Fibroblast of lung (primary cell): ENCODE measurements at regions not wholly inside any gene's neighbourhood (a gene's known extent, or its start where the extent isn't known, plus 50 kb on each side); places are given as distances from the start of the nearest gene placed in this dataset.

Experiments
- DNase-seq, 2 donors: peaks; one replicate each; pipeline versions ENCODE4 v3.0.0 to v3.0.0-alpha.2; 2010; ENCODE audit warnings: low read depth in 2 of 2
- H2AFZ ChIP-seq: 2 replicates; pipeline ENCODE4 v1.5.1; 2012; ENCODE audit warnings: low read length, control low read depth, inconsistent platforms
- H3K27ac ChIP-seq: 2 replicates; pipeline ENCODE4 v1.5.1; 2011; ENCODE audit warnings: low read length, control low read depth; ENCODE audit not compliant: insufficient read depth
- H3K27me3 ChIP-seq: 2 replicates; pipeline ENCODE4 v1.5.1; 2011; ENCODE audit warnings: mild to moderate bottlenecking, low read length; ENCODE audit not compliant: control insufficient read depth, insufficient read depth
- H3K36me3 ChIP-seq: 2 replicates; pipeline ENCODE4 v1.5.1; 2011; ENCODE audit warnings: low read length; ENCODE audit not compliant: control insufficient read depth, insufficient read depth
- H3K4me1 ChIP-seq: 2 replicates; pipeline ENCODE4 v1.5.1; 2011; ENCODE audit warnings: low read length; ENCODE audit not compliant: control insufficient read depth, insufficient read depth; ENCODE audit errors: extremely low read depth
- H3K4me2 ChIP-seq: 2 replicates; pipeline ENCODE4 v1.5.1; 2011; ENCODE audit warnings: low read length, control low read depth; ENCODE audit not compliant: insufficient read depth; ENCODE audit errors: extremely low read depth
- H3K4me3 ChIP-seq, 4 experiments: fragments of 200-600 bp in 1 of 4; sonication (generic) in 1 of 4; replicated peaks in 1 of 4; 2 replicates each; pipeline ENCODE4 v1.5.1; 2011 to 2016; ENCODE audit warnings: low read length in 4 of 4, low read depth in 3 of 4, mild to moderate bottlenecking in 3 of 4, control low read depth in 2 of 4, inconsistent platforms in 1 of 4, mixed read lengths in 1 of 4; ENCODE audit not compliant: insufficient read depth in 1 of 4; ENCODE audit errors: control extremely low read depth in 1 of 4
- H3K79me2 ChIP-seq: 2 replicates; pipeline ENCODE4 v1.5.1; 2012; ENCODE audit warnings: mild to moderate bottlenecking, low read length, inconsistent platforms; ENCODE audit not compliant: control insufficient read depth, insufficient read depth
- H3K9ac ChIP-seq: 2 replicates; pipeline ENCODE4 v1.5.1; 2011; ENCODE audit warnings: mild to moderate bottlenecking, low read length, control low read depth; ENCODE audit not compliant: insufficient read depth
- H3K9me3 ChIP-seq: 2 replicates; pipeline ENCODE4 v1.5.1; 2012; ENCODE audit warnings: low read depth, low read length; ENCODE audit not compliant: control insufficient read depth, insufficient read depth
- H4K20me1 ChIP-seq: 2 replicates; pipeline ENCODE4 v1.5.1; 2011; ENCODE audit warnings: low read length; ENCODE audit not compliant: control insufficient read depth, insufficient read depth; ENCODE audit errors: extremely low read depth
- CTCF ChIP-seq, 2 donors: IDR thresholded peaks in 1 of 2; conservative IDR thresholded peaks in 1 of 2; 1 replicate in 1 of 2; 2 replicates in 1 of 2; pipeline ENCODE4 v1.5.1; 2011 to 2012; ENCODE audit warnings: low read length in 2 of 2, control low read depth in 1 of 2, inconsistent platforms in 1 of 2, low read depth in 1 of 2, mild to moderate bottlenecking in 1 of 2
- EZH2 ChIP-seq: IDR thresholded peaks from 2 replicates; pipeline ENCODE4 v1.5.1; 2012; ENCODE audit warnings: low read length, control low read depth, mild to moderate bottlenecking; ENCODE audit errors: missing control alignments

- TF ChIP-seq EZH2 (no peak), CTCF (conservative IDR thresholded peaks at IDR 0.05 in 1 of 2, IDR thresholded peaks at IDR 0.05 in 1 of 2; ENCODE audit: low read depth in 1 of 2, low read length in 2 of 2) (no peak)
- no peaks in the 10 kb centered on the region for H3K36me3 ChIP-seq
- no peaks in the 10 kb centered on the region for H4K20me1 ChIP-seq
- H3K4me1 ChIP-seq, result no peaks in the 10 kb centered on the region
- no peaks in the 10 kb centered on the region for H3K9me3 ChIP-seq
- no peak overlapping the region for H3K9ac ChIP-seq
- no peaks in the 10 kb centered on the region for H3K27me3 ChIP-seq
- H3K4me3 ChIP-seq, result no peak overlapping the region
- H2AFZ ChIP-seq, result no peak overlapping the region
- no peak overlapping the region for H3K27ac ChIP-seq
- H3K79me2 ChIP-seq, result no peaks in the 10 kb centered on the region
- H3K4me2 ChIP-seq, result no peak overlapping the region
- DNase-seq, result no peak
Observed at GRCh38 chr4:89416960-89417359, 109.4 kb upstream of the GPRIN3 start.

GRCh38 chr4:89413518-89413917, 105.9 kb upstream of the GPRIN3 start:
- Histone ChIP-seq H4K20me1 (no peaks in the 10 kb centered on the region), H3K36me3 (no peaks in the 10 kb centered on the region), H3K4me3 (no peak overlapping the region), H3K79me2 (no peaks in the 10 kb centered on the region), H3K27ac (no peak overlapping the region), H3K9me3 (no peaks in the 10 kb centered on the region), H3K4me2 (no peak overlapping the region), H3K27me3 (no peaks in the 10 kb centered on the region), H3K9ac (no peak overlapping the region), H3K4me1 (no peaks in the 10 kb centered on the region), H2AFZ (no peak overlapping the region)
- no peak for DNase-seq
- no peak for TF ChIP-seq EZH2
- no peak for TF ChIP-seq CTCF (conservative IDR thresholded peaks at IDR 0.05 in 1 of 2, IDR thresholded peaks at IDR 0.05 in 1 of 2; ENCODE audit: low read depth in 1 of 2, low read length in 2 of 2)

GRCh38 chr4:89411539-89412309, 104.1 kb upstream of the GPRIN3 start:
- Histone ChIP-seq H3K27me3 (no peaks in the 10 kb centered on the region), H3K27ac (no peak overlapping the region), H4K20me1 (no peaks in the 10 kb centered on the region), H3K4me3 (no peak overlapping the region), H3K36me3 (no peaks in the 10 kb centered on the region), H3K9me3 (no peaks in the 10 kb centered on the region), H3K79me2 (no peaks in the 10 kb centered on the region), H3K4me1 (no peaks in the 10 kb centered on the region), H2AFZ (no peak overlapping the region), H3K4me2 (no peak overlapping the region), H3K9ac (no peak overlapping the region)
- TF ChIP-seq EZH2 (no peak), CTCF (conservative IDR thresholded peaks at IDR 0.05 in 1 of 2, IDR thresholded peaks at IDR 0.05 in 1 of 2; ENCODE audit: low read depth in 1 of 2, low read length in 2 of 2) (no peak)
- peak in 1 of 2 donors; percentile 80 for DNase-seq
